ENCODE measurements at regions not wholly inside any gene's neighbourhood (a gene's known extent, or its start where the extent isn't known, plus 50 kb on each side); places are given as distances from the start of the nearest gene placed in this dataset.
"Not testable (repeated sequence)": the region's sequence is repeated elsewhere in the genome, so short reads cannot be mapped to it uniquely, and the experiment has no call there.

GRCh38 chr12:38480594-38480993 is 164.0 kb downstream of the ALG10B start:
- DNase-seq (ENCODE audit: low read depth) = no peak

- DNase-seq (ENCODE audit: low read depth) = no peak
These were observed 168.4 kb downstream of the ALG10B start for GRCh38 chr12:38484821-38485449.

GRCh38 chr12:38488866-38489265 is 172.3 kb downstream of the ALG10B start:
- no peak for DNase-seq (ENCODE audit: low read depth)

GRCh38 chr12:38490073-38490472 is 173.5 kb downstream of the ALG10B start:
- no peak for DNase-seq (ENCODE audit: low read depth)

GRCh38 chr12:38490941-38491340 is 174.4 kb downstream of the ALG10B start:
- no peak for DNase-seq (ENCODE audit: low read depth)

- DNase-seq (ENCODE audit: low read depth) = no peak
These were observed 184.9 kb downstream of the ALG10B start for GRCh38 chr12:38501481-38501880.

GRCh38 chr12:38501991-38502390 is 185.4 kb downstream of the ALG10B start:
- no peak for DNase-seq (ENCODE audit: low read depth)

- no peak for DNase-seq (ENCODE audit: low read depth)
These were observed 185.8 kb downstream of the ALG10B start for GRCh38 chr12:38502415-38502814.

- DNase-seq (ENCODE audit: low read depth) = no peak
These were observed 191.3 kb downstream of the ALG10B start for GRCh38 chr12:38507839-38508238.

- DNase-seq (ENCODE audit: low read depth) = no peak
These were observed 191.7 kb downstream of the ALG10B start for GRCh38 chr12:38508246-38508645.

- no peak for DNase-seq (ENCODE audit: low read depth)
These were observed 199.3 kb downstream of the ALG10B start for GRCh38 chr12:38515912-38516311.

GRCh38 chr12:38516418-38516817 is 199.8 kb downstream of the ALG10B start:
- no peak for DNase-seq (ENCODE audit: low read depth)

GRCh38 chr12:38523920-38524319 is 207.3 kb downstream of the ALG10B start:
- no peak for DNase-seq (ENCODE audit: low read depth)

GRCh38 chr12:38527631-38528030 is 211.1 kb downstream of the ALG10B start:
- DNase-seq (ENCODE audit: low read depth) = no peak

GRCh38 chr12:38528527-38528926 is 212.0 kb downstream of the ALG10B start:
- no peak for DNase-seq (ENCODE audit: low read depth)

- DNase-seq (ENCODE audit: low read depth) = not testable (repeated sequence)
These were observed 212.7 kb downstream of the ALG10B start for GRCh38 chr12:38529281-38529680.

GRCh38 chr12:38538319-38538718 is 221.7 kb downstream of the ALG10B start:
- DNase-seq (ENCODE audit: low read depth) = no peak

- no peak for DNase-seq (ENCODE audit: low read depth)
These were observed 223.6 kb downstream of the ALG10B start for GRCh38 chr12:38540156-38540555.

GRCh38 chr12:38541849-38542248 is 225.3 kb downstream of the ALG10B start:
- DNase-seq (ENCODE audit: low read depth) = no peak

GRCh38 chr12:38543151-38543550 is 226.6 kb downstream of the ALG10B start:
- no peak for DNase-seq (ENCODE audit: low read depth)

- no peak for DNase-seq (ENCODE audit: low read depth)
These were observed 227.9 kb downstream of the ALG10B start for GRCh38 chr12:38544330-38545066.

GRCh38 chr12:38547586-38547985 is 231.0 kb downstream of the ALG10B start:
- no peak for DNase-seq (ENCODE audit: low read depth)

All from RPMI7951 (cell line).